Neuronal stem cell (in vitro differentiated cells): ENCODE measurements at regions not wholly inside any gene's neighbourhood (a gene's known extent, or its start where the extent isn't known, plus 50 kb on each side); places are given as distances from the start of the nearest gene placed in this dataset.

ENCODE experiments used
- DNase-seq: peaks from one replicate; pipeline ENCODE4 v3.0.0-alpha.2; 2013; ENCODE audit warnings: low spot score
- H2AFZ ChIP-seq: one replicate; pipeline ENCODE4 v1.6.1; 2013; ENCODE audit warnings: mild to moderate bottlenecking, low read length, inconsistent platforms
- H2AK5ac ChIP-seq: 2 replicates; pipeline ENCODE4 v1.6.1; 2013; ENCODE audit warnings: low read depth, mild to moderate bottlenecking, inconsistent platforms, low read length, moderate library complexity, mixed read lengths
- H2BK120ac ChIP-seq: 2 replicates; pipeline ENCODE4 v1.6.1; 2013; ENCODE audit warnings: low read depth, mild to moderate bottlenecking, inconsistent platforms, low read length, moderate library complexity, mixed read lengths
- H2BK12ac ChIP-seq: one replicate; pipeline ENCODE4 v1.6.1; 2013; ENCODE audit warnings: low read length, inconsistent platforms
- H2BK15ac ChIP-seq: 2 replicates; pipeline ENCODE4 v1.6.1; 2013; ENCODE audit warnings: mild to moderate bottlenecking, low read length, inconsistent platforms, mixed read lengths
- H2BK5ac ChIP-seq: one replicate; pipeline ENCODE4 v1.6.1; 2013; ENCODE audit warnings: inconsistent platforms, mild to moderate bottlenecking, low read length, moderate library complexity
- H3K14ac ChIP-seq: one replicate; pipeline ENCODE4 v1.6.1; 2013; ENCODE audit warnings: low read length, inconsistent platforms
- H3K18ac ChIP-seq: 2 replicates; pipeline ENCODE4 v1.6.1; 2013; ENCODE audit warnings: low read length, inconsistent platforms
- H3K23ac ChIP-seq: 2 replicates; pipeline ENCODE4 v1.6.1; 2013; ENCODE audit warnings: low read depth, mild to moderate bottlenecking, mixed read lengths, low read length, inconsistent platforms; ENCODE audit not compliant: poor library complexity
- H3K27ac ChIP-seq: replicated peaks from 3 replicates; pipeline ENCODE4 v1.5.1; 2013; ENCODE audit warnings: low read length, inconsistent platforms
- H3K27me3 ChIP-seq, 3 experiments: 2 replicates each; pipeline ENCODE4 v1.6.1; 2013; ENCODE audit warnings: low read length in 3 of 3, mild to moderate bottlenecking in 2 of 3, inconsistent platforms in 1 of 3, low read depth in 1 of 3, mixed read lengths in 1 of 3, moderate library complexity in 1 of 3; ENCODE audit not compliant: control insufficient read depth in 3 of 3, insufficient read depth in 3 of 3
- H3K36me3 ChIP-seq, 2 donors: replicated peaks in 1 of 2; 2 replicates each; pipeline ENCODE4 v1.6.1; 2013; ENCODE audit warnings: low read length in 2 of 2; ENCODE audit not compliant: control insufficient read depth in 2 of 2, insufficient read depth in 2 of 2
- H3K4ac ChIP-seq: 2 replicates; pipeline ENCODE4 v1.6.1; 2013; ENCODE audit warnings: inconsistent platforms, mild to moderate bottlenecking, low read length, moderate library complexity
- H3K4me1 ChIP-seq, 2 donors: 1 replicate in 1 of 2; 2 replicates in 1 of 2; pipeline ENCODE4 v1.6.1; 2013; ENCODE audit warnings: low read length in 2 of 2, low read depth in 1 of 2; ENCODE audit not compliant: control insufficient read depth in 2 of 2, insufficient read depth in 1 of 2
- H3K4me2 ChIP-seq: one replicate; pipeline ENCODE4 v1.6.1; 2013; ENCODE audit warnings: mild to moderate bottlenecking, low read length, inconsistent platforms; ENCODE audit not compliant: insufficient read depth, poor library complexity, severe bottlenecking
- H3K4me3 ChIP-seq, 2 donors: 2 replicates each; pipeline ENCODE4 v1.5.1; 2013; ENCODE audit warnings: low read length in 2 of 2, mild to moderate bottlenecking in 2 of 2, inconsistent platforms in 1 of 2, moderate library complexity in 1 of 2
- H3K79me1 ChIP-seq: one replicate; pipeline ENCODE4 v1.6.1; 2013; ENCODE audit warnings: low read depth, mild to moderate bottlenecking, inconsistent platforms, low read length, moderate library complexity
- H3K9ac ChIP-seq: one replicate; pipeline ENCODE4 v1.6.1; 2013; ENCODE audit warnings: mild to moderate bottlenecking, low read depth, low read length, inconsistent platforms; ENCODE audit not compliant: poor library complexity
- H3K9me3 ChIP-seq, 2 donors: replicated peaks in 1 of 2; 2 replicates each; pipeline versions ENCODE3 to v1.6.1; 2013; ENCODE audit warnings: low read length in 2 of 2, mild to moderate bottlenecking in 2 of 2, inconsistent platforms in 1 of 2, low read depth in 1 of 2, mixed read lengths in 1 of 2, moderate library complexity in 1 of 2; ENCODE audit not compliant: control insufficient read depth in 2 of 2, insufficient read depth in 1 of 2
- H4K8ac ChIP-seq: one replicate; pipeline ENCODE4 v1.6.1; 2013; ENCODE audit warnings: low read depth, mild to moderate bottlenecking, inconsistent platforms, low read length, moderate library complexity
- H4K91ac ChIP-seq: one replicate; pipeline ENCODE4 v1.6.1; 2013; ENCODE audit warnings: low read length, low read depth, mild to moderate bottlenecking, inconsistent platforms; ENCODE audit not compliant: poor library complexity
- WGBS, 2 donors: extraction: QIAGEN DNeasy Blood & Tissue Kit; methylation state at CpG; one replicate each; pipeline ENCODE4 v1.1.7; 2013; ENCODE audit warnings: missing lambda C conversion rate in 2 of 2, mixed read lengths in 1 of 2; ENCODE audit not compliant: insufficient read length in 2 of 2, insufficient replicate concordance in 1 of 2; ENCODE audit errors: extremely low coverage in 2 of 2; 5-methylcytosine and 5-hydroxymethylcytosine counted together

GRCh38 chr4:187010052-187010451, 286.4 kb upstream of the FAT1 start:
- DNase-seq = no peak
- H2BK120ac ChIP-seq = no peak overlapping the region
- no peaks in the 10 kb centered on the region for H3K27me3 ChIP-seq
- H3K36me3 ChIP-seq = no peaks in the 10 kb centered on the region
- H3K4me2 ChIP-seq = no peak overlapping the region
- H3K9ac ChIP-seq = no peak overlapping the region
- no peak overlapping the region for H2BK15ac ChIP-seq
- no peak overlapping the region for H4K91ac ChIP-seq
- WGBS, 2 donors = no CpG with 5 or more reads among the region's 3 CpGs
- no peaks in the 10 kb centered on the region for H3K9me3 ChIP-seq
- no peak overlapping the region for H3K27ac ChIP-seq
- H3K4ac ChIP-seq = no peak overlapping the region
- no peaks in the 10 kb centered on the region for H3K79me1 ChIP-seq
- H4K8ac ChIP-seq = no peak overlapping the region
- no peak overlapping the region for H3K14ac ChIP-seq
- no peak overlapping the region for H3K4me3 ChIP-seq
- no peak overlapping the region for H3K18ac ChIP-seq
- H2AK5ac ChIP-seq = no peak overlapping the region
- no peak overlapping the region for H2BK12ac ChIP-seq
- no peaks in the 10 kb centered on the region for H3K4me1 ChIP-seq
- no peak overlapping the region for H3K23ac ChIP-seq
- no peak overlapping the region for H2AFZ ChIP-seq
- H2BK5ac ChIP-seq = no peak overlapping the region

GRCh38 chr4:187016101-187016500, 292.4 kb upstream of the FAT1 start:
- no peak overlapping the region for H3K9ac ChIP-seq
- no peak overlapping the region for H4K91ac ChIP-seq
- H2BK12ac ChIP-seq = no peak overlapping the region
- WGBS, 2 donors = no CpG with 5 or more reads among the region's 3 CpGs
- H4K8ac ChIP-seq = no peak overlapping the region
- no peak overlapping the region for H3K27ac ChIP-seq
- no peak overlapping the region for H2BK5ac ChIP-seq
- no peak for DNase-seq
- no peak overlapping the region for H3K23ac ChIP-seq
- no peak overlapping the region for H2BK120ac ChIP-seq
- peaks cover 0 to 4% of the 10 kb centered on the region in 2 donors for H3K4me1 ChIP-seq
- H3K14ac ChIP-seq = no peak overlapping the region
- H3K27me3 ChIP-seq = no peaks in the 10 kb centered on the region
- no peak overlapping the region for H2AK5ac ChIP-seq
- no peak overlapping the region for H2BK15ac ChIP-seq
- no peaks in the 10 kb centered on the region for H3K9me3 ChIP-seq
- H3K4me2 ChIP-seq = no peak overlapping the region
- no peak overlapping the region for H2AFZ ChIP-seq
- H3K36me3 ChIP-seq = no peaks in the 10 kb centered on the region
- H3K18ac ChIP-seq = no peak overlapping the region
- no peak overlapping the region for H3K4ac ChIP-seq
- H3K4me3 ChIP-seq = no peak overlapping the region
- no peaks in the 10 kb centered on the region for H3K79me1 ChIP-seq

GRCh38 chr4:187017147-187017546, 293.5 kb upstream of the FAT1 start:
- no peak overlapping the region for H3K23ac ChIP-seq
- DNase-seq = no peak
- WGBS, 2 donors = no CpG with 5 or more reads among the region's 3 CpGs

GRCh38 chr4:187019896-187020295, 296.2 kb upstream of the FAT1 start:
- no peak overlapping the region for H4K8ac ChIP-seq

More at GRCh38 chr4:187017147-187017546, 293.5 kb upstream of the FAT1 start:
- Histone ChIP-seq H3K4me1 (peaks cover 0 to 4% of the 10 kb centered on the region in 2 donors), H4K8ac (no peak overlapping the region), H2BK120ac (no peak overlapping the region), H4K91ac (no peak overlapping the region), H3K4me3 (no peak overlapping the region), H3K9me3 (no peaks in the 10 kb centered on the region), H3K27me3 (no peaks in the 10 kb centered on the region), H2BK12ac (no peak overlapping the region), H3K27ac (no peak overlapping the region), H3K14ac (no peak overlapping the region), H3K36me3 (no peaks in the 10 kb centered on the region), H3K18ac (no peak overlapping the region), H2BK15ac (no peak overlapping the region), H2BK5ac (no peak overlapping the region), H3K9ac (no peak overlapping the region), H3K79me1 (no peaks in the 10 kb centered on the region), H3K4ac (no peak overlapping the region), H2AFZ (no peak overlapping the region), H3K4me2 (no peak overlapping the region), H2AK5ac (no peak overlapping the region)

More at GRCh38 chr4:187019896-187020295, 296.2 kb upstream of the FAT1 start:
- no peak overlapping the region for H2BK5ac ChIP-seq
- no peak overlapping the region for H2BK120ac ChIP-seq
- WGBS, 2 donors = no CpG with 5 or more reads among the region's 8 CpGs
- no peak for DNase-seq
- no peak overlapping the region for H2BK15ac ChIP-seq
- H3K9me3 ChIP-seq = no peaks in the 10 kb centered on the region
- no peak overlapping the region for H3K23ac ChIP-seq
- no peaks in the 10 kb centered on the region for H3K27me3 ChIP-seq
- H4K91ac ChIP-seq = no peak overlapping the region
- peaks cover 0 to 4% of the 10 kb centered on the region in 2 donors for H3K4me1 ChIP-seq
- no peaks in the 10 kb centered on the region for H3K36me3 ChIP-seq
- H3K27ac ChIP-seq = no peak overlapping the region
- peak overlapping the region; percentile 77 for H2AFZ ChIP-seq
- no peak overlapping the region for H3K4ac ChIP-seq
- H3K79me1 ChIP-seq = no peaks in the 10 kb centered on the region
- no peak overlapping the region for H3K4me3 ChIP-seq
- H3K14ac ChIP-seq = no peak overlapping the region
- no peak overlapping the region for H3K9ac ChIP-seq
- no peak overlapping the region for H3K4me2 ChIP-seq
- H2AK5ac ChIP-seq = no peak overlapping the region
- no peak overlapping the region for H2BK12ac ChIP-seq
- no peak overlapping the region for H3K18ac ChIP-seq
